GM18517 (cell line): ENCODE measurements at regions not wholly inside any gene's neighbourhood (a gene's known extent, or its start where the extent isn't known, plus 50 kb on each side); places are given as distances from the start of the nearest gene placed in this dataset.

ENCODE experiments used
- ATAC-seq: cut with Tn5 transposase; IDR thresholded peaks from one replicate; pipeline ENCODE4 v1.9.1; 2021; ENCODE audit warnings: mild to moderate bottlenecking, moderate library complexity; ENCODE audit not compliant: unreplicated experiment

DNA sequence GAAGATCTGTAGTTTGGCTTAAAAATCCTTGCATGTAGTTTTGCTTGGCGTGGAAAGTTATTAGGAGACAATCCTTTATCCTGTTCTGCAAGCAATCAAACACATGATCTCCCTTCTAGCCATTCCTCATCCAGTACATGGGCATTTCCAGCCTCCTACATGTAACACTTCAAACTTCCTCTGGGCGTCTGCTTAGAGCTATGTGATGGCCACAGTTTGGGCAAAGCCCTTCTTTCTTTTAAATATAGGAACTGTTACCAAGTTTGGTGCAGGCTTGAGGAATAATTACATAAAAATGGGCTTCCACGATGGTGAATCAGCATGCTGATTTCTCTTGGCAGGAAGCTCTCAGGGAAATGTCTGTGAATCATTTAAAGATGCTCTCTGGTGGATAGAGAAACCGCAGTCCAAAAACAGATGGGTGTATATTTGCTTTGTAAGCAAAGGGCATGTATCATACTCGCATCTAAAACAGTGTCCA is 176.9 kb upstream of the FMN2 start:
- no peak for ATAC-seq

- ATAC-seq: no peak
Observed at GRCh38 chr1:239918634-239919033, 173.0 kb upstream of the FMN2 start.

DNA sequence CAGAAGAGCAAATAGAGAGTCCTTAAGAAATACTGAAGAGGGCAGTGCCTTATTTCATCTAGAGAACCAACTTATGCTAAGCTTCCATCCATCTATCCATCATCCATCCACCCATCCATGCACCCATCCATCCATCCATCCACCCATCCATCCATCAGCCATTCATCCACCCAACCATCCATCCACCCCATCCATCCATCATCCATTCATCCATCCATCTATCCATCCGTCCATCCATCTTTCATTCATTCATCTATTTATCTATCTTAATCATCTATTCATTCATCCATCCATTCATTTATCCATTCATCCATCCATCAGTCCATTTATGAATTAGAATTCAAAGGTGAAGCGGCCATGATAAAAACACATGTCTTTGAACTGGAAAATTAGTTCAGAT is 171.5 kb upstream of the FMN2 start:
- ATAC-seq: no peak

- ATAC-seq: no peak
Observed at GRCh38 chr1:239922778-239923522, 168.7 kb upstream of the FMN2 start.

- ATAC-seq: no peak
Observed at GRCh38 chr1:239924741-239925350, 166.8 kb upstream of the FMN2 start.

GRCh38 chr1:239926184-239926583 is 165.5 kb upstream of the FMN2 start:
- ATAC-seq: no peak

GRCh38 chr1:239929317-239929716 is 162.4 kb upstream of the FMN2 start:
- ATAC-seq: no peak

DNA sequence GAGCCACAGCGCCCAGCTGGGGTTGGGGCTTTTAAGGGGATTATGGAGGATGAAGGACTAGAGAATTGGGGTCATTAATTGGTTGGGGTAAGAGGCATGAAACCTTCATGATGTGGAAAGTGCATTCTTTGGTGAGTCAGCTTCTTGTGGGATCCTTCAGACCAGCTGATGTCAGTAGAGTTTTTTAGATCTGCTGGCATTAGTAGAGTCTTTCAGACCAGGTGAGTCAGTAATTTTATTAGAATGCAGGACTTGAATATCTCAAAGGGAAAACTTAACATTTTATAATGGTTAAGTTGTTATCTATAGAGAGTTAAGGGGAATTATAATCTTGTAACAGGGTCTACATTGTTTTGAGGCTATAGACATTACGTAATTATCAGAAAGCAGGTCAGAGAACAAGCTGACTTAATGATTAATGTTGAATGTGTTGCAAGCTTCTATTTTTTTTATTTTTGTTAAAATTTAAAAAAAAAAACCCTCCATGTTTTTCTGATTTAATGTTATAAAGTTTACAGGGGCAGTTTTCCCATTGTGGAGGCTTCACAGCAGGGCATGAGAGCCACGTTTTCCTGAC is 160.9 kb upstream of the FMN2 start:
- no peak for ATAC-seq

DNA sequence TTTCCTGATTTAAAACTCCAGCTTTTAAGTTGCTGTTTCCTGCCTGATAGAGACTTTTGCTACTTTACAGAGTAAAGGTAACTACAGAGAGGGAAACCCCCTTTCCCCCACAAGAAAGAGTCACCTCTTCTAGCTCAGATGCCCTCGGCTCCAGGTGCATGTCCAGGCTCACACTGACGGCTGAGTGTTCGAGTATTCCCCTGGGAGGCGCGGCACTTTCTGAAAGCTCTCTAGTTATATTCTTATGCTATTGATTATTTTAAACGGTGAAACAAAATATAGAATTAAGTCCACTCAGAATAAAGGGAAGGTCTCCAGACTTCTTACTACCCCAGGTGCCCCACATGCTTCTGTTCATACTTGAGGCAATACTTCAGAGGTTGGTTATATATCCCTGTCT is 160.3 kb upstream of the FMN2 start:
- no peak for ATAC-seq

GRCh38 chr1:239939602-239940001 is 152.1 kb upstream of the FMN2 start:
- no peak for ATAC-seq

DNA sequence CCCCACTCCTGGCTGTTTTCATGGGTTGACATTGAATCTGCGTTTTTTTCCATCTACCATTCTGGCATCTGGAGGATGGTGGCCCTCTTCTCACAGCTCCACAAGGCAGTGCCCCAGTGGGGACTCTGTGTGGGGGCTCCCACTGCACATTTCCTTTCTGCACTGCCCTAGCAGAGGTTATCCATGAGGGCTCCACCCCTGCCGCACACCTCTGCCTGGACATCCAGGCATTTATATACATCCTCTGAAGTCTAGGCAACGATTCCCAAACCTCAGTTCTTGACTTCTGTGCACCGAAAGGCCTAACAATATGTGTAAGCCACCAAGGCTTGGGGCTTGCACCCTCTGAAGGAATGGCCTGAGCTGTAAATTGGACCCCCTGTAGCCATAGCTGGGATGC is 147.9 kb upstream of the FMN2 start:
- ATAC-seq: no peak

DNA sequence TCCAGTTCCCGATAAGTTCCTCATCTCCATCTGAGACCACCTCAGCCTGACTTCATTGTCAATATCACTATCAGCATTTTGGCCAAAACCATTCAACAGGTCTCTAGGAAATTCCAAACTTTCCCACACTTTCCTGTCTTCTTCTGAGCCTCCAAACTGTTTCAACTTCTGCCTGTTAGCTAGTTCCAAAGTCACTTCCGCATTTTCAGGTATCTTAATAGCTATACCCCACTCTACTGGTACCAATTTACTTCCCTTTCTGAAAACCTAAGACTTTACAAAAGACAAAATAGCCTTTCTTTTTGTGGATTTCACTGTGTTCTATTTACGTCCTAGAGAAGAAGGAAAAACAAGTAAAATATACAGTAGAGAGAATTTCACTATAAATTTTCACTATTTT is 147.0 kb upstream of the FMN2 start:
- ATAC-seq: no peak

- no peak for ATAC-seq
Observed at GRCh38 chr1:239947801-239948200, 143.9 kb upstream of the FMN2 start.

DNA sequence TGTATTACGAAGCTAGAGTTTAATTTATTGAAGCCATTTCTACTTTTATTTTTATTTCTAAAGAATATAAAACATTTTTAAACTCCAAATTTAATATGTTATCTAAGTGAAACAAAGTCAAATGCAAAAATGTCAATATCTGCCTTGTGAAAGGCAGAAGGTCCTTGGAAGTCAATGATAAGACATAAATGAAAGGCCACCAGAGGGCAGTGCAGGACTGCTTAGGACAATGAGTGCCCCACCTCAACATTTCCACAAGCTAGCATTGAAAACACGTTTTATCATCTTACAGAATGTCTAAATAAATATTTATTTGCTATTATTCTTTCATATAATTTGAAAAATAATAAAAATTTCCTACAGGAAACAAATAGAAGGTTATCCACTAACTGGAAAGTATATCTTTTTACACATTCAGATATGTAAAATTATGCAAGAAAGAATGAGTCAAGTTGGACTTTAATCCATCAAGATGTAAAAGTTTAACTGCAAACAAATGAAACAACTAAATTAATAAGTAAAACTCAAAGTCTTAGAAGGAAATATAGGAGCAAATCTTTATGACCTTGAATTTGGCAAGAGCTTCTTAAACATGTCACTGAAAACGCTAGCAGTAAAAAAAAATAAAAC is 140.1 kb upstream of the FMN2 start:
- ATAC-seq: no peak

DNA sequence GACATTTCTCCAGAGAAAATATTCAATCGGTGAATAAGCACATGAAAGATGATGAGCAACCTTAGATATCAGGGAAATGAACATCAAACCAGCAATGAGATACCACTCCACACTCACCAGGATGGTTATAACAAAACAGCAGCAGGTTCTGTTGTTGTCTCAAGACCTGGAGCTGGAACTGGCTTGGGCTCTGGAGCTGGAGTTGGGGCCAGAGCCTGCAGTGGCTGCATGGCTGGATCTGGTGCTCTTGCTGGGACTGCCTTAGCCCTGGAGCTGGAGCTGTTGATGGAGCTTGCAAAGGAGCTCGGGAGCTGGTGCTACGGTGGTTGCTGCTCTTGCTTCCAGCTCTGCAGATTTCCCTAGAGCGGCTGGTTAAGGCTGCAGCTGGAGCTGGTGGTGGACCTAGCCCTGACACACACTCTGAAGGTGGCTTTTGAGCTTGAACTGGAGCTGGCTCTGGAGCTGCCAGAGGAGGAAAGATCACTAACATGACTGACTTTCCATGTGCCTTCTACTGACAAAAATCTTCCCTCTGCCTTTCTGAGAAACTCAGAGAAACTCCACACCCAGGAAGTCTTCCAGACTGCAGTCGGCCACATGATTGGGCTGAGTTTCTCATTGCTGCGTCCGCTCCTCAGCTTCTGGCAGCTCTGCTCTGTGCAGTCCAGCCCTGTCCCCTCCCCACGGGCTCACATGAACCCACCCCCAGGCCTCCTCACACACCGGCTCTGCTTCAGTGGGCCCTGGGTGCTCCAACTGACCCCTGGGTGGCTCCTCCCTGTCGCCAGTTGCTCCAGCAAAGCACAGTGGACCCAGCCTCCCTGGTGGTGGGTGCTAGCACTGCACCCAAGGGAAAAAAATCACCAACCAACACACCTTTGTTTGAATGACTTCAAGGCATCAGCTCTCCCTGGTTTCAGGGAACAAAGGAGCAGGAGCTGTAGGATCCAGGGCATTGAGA is 139.1 kb upstream of the FMN2 start:
- ATAC-seq: peak; percentile 51

DNA sequence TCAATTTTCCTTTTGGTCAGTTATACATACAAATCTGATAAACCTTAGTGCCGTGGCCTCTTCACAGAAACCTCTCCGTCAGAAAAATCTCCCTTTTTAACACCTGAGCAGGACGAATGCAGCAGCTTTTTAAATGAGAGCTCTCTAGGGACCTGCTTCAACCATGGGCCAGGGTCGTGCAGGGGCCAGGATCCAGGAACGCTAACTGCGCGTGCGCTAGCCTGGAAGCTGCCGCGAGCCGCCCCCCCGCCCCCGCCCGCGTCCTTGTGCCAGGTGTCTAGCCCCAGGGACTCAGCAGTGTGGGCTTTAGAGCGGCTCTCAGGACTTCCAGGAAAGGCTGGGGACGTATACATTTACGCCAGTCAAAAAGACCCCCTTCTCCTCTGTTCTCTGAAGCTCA is 136.8 kb upstream of the FMN2 start:
- no peak for ATAC-seq

DNA sequence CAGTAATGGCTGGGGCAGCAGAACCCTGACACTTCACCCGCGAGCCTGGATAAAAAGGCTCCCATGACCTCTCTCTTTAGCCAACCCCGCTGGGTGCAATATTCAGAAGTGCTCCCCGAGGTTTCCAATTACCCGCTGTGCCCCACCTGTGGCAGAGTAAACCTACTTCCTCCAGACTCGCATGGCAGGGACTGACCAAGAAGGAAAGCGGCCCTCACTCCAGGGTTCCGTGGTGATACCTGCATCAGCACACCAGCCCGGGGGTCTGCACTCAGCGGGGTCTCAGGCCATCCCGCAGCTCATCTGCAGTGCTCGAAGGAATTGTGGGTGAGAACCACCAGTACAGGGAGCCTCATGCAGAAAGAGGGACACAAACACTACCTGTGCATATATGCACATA is 136.3 kb upstream of the FMN2 start:
- no peak for ATAC-seq

DNA sequence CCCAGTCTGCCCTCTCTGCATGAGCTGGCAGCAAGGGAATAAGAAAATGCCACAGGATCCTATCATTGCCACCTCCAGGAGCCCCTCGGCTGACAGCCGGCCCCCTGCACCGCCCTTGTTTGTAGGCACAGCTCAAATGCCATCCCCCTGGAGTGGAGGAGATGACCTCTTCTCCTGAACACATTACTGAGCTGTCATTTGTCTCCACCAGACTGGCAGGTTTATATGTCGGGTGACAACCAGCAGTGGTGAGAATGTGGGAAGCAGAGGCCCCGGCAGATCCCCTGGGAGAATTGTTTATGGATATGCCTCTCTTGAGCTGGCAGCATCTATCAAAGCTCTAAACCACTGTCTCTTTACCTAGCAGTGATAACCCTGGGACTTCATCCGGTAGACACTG is 135.4 kb upstream of the FMN2 start:
- ATAC-seq: no peak

GRCh38 chr1:239958063-239958462 is 133.6 kb upstream of the FMN2 start:
- no peak for ATAC-seq

- no peak for ATAC-seq
Observed at GRCh38 chr1:239960366-239960765, 131.3 kb upstream of the FMN2 start.

GRCh38 chr1:239963856-239964255 is 127.8 kb upstream of the FMN2 start:
- no peak for ATAC-seq
